GM12891 (cell line): ENCODE measurements at regions not wholly inside any gene's neighbourhood (a gene's known extent, or its start where the extent isn't known, plus 50 kb on each side); places are given as distances from the start of the nearest gene placed in this dataset.

Experiments used
- DNase-seq: peaks from one replicate; pipeline ENCODE4 v3.0.0; 2011; ENCODE audit warnings: low spot score; ENCODE audit not compliant: insufficient read length
- FAIRE-seq: peaks from 2 replicates; lab custom pipeline; 2011; peaks lifted over from hg19 to GRCh38; lab: Jason Lieb, UNC
- PAX5 ChIP-seq: IDR thresholded peaks from 2 replicates; pipeline ENCODE4 v1.6.1; 2011; ENCODE audit warnings: low read length, moderate library complexity, mild to moderate bottlenecking; ENCODE audit not compliant: insufficient read depth, severe bottlenecking
- POLR2A ChIP-seq: IDR thresholded peaks from 2 replicates; pipeline ENCODE4 v1.6.1; 2011; ENCODE audit warnings: low read depth, low read length, control low read depth
- POLR2AphosphoS5 ChIP-seq: IDR thresholded peaks from 2 replicates; pipeline ENCODE4 v1.6.1; 2011; ENCODE audit warnings: low read depth, low read length, control low read depth
- POU2F2 ChIP-seq: IDR thresholded peaks from 2 replicates; pipeline ENCODE4 v1.6.1; 2011; ENCODE audit warnings: low read depth, mild to moderate bottlenecking, control low read depth, low read length, moderate library complexity
- SPI1 ChIP-seq: IDR thresholded peaks from 2 replicates; pipeline ENCODE4 v1.6.1; 2011; ENCODE audit warnings: low read depth, low read length, control low read depth
- TAF1 ChIP-seq: IDR thresholded peaks from 2 replicates; pipeline ENCODE4 v1.6.1; 2011; ENCODE audit warnings: low read depth, low read length, control low read depth

DNA sequence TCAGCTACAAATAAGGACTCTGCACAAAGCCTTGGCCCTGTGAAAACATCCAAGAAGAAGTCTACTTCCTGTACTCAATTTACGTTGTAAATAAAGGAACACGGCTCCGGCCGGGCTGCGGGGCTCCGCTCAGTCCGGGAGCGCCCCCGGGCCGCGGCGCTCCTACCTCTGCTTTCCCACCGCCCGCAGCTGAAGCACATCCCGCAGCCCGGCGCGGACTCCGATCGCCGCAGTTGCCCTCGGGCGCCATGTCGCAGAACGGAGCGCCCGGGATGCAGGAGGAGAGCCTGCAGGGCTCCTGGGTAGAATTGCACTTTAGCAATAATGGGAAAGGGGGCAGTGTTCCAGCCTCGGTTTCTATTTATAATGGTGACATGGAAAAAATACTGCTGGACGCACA lies 502.3 kb upstream of the FOXG1 start:
- TF ChIP-seq POU2F2, result no peak
- DNase-seq (no peak), FAIRE-seq (no peak)

DNA sequence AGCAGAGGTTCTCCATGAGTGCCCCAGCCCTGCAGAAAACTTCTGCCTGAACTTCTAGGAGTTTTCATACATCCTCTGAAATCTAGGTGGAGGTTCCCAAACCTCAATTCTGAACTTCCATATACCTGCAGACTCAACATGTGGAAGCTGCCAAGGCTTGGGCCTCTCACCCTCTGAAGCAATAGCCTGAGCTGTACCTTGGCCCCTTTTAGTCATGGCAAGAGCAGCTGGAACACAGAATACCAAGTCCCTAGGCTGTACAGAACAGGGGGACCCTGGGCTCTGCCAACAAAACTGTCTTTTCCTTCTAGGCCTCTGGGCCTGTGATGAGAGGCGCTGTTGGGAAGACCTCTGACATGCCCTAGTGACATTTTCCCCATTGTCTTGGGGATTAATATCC lies 494.3 kb upstream of the FOXG1 start:
- FAIRE-seq (no peak), DNase-seq (no peak)

DNA sequence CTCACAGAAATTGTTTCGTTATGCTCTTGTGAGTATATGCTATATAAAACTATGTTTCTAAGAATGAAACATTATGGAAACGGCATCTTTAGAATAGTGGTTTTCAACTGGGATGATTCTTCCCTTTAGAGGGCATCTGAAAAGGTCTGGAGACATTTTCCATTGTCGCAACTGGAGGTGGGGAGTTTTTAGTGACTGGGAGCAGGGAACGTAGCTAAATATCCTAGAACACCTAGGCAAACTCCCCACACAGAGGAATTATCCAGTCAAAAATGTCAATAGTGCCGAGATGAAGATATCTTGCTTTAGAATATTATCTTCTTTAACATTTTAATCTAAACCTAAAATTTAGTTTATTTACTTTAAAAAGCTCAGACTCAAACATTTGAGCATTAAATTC lies 486.1 kb upstream of the FOXG1 start:
- no peak for FAIRE-seq

More for the DNA sequence above, 494.3 kb upstream of the FOXG1 start:
- TF ChIP-seq POLR2AphosphoS5, result no peak
- TF ChIP-seq POU2F2, result no peak
- TF ChIP-seq PAX5, result no peak

GRCh38 chr14:28280997-28281598 lies 485.5 kb upstream of the FOXG1 start:
- FAIRE-seq (no peak), DNase-seq (no peak)
- TF ChIP-seq POU2F2, result no peak
- TF ChIP-seq TAF1, result no peak
- no peak for TF ChIP-seq POLR2AphosphoS5
- TF ChIP-seq PAX5, result no peak
- no peak for TF ChIP-seq POLR2A
- no peak for TF ChIP-seq SPI1

More for the DNA sequence above, 486.1 kb upstream of the FOXG1 start:
- no peak for TF ChIP-seq SPI1
- TF ChIP-seq POLR2A, result no peak
- TF ChIP-seq POLR2AphosphoS5, result no peak
- TF ChIP-seq TAF1, result no peak
- no peak for TF ChIP-seq PAX5
- no peak for TF ChIP-seq POU2F2
- DNase-seq, result no peak

DNA sequence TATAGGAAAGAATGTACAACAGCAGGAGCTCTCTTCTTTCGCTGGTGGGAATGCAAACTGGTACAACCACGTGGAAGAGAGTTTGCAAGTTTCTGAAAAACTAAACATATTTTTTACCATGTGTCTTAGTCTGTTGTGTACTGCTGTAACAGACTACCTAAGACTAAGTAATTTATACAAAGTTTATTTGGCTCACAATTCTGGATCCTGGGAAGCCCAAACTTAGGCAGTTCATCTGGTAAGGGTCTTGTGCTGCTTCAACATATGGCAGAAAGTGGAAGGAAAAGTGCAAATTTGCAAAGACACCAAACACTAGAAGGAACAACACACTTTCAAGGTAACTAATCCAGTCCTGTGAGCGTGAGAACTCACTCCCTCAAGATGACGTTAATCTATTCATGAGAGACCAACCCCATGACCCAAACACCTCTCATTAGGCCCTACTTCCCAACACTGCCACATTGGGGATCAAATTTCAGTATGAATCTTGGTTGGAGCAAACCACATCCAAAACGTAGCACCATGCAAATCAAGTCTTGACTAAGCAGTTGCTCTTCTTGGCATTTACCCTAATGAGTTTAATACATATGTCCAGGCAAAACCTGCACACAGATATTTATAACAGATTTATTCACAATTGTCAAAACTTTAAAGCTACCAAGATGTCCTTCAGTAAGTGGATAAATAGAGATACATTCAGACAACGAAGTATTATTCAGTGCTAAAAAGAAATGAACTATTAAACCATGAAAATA lies 481.9 kb upstream of the FOXG1 start:
- no peak for TF ChIP-seq PAX5
- TF ChIP-seq POLR2AphosphoS5, result no peak
- TF ChIP-seq TAF1, result no peak
- TF ChIP-seq POLR2A, result no peak
- no peak for TF ChIP-seq POU2F2
- TF ChIP-seq SPI1, result no peak
- FAIRE-seq (no peak), DNase-seq (no peak)

GRCh38 chr14:28294834-28295440 lies 471.6 kb upstream of the FOXG1 start:
- peak; percentile 55 for FAIRE-seq
- DNase-seq, result no peak
- no peak for TF ChIP-seq TAF1
- TF ChIP-seq POLR2AphosphoS5, result no peak
- TF ChIP-seq POLR2A, result no peak
- no peak for TF ChIP-seq POU2F2
- no peak for TF ChIP-seq SPI1
- no peak for TF ChIP-seq PAX5

GRCh38 chr14:28297559-28297958 lies 469.0 kb upstream of the FOXG1 start:
- FAIRE-seq, result no peak
- DNase-seq, result no peak
- TF ChIP-seq POU2F2 (no peak), SPI1 (no peak), TAF1 (no peak), PAX5 (no peak), POLR2A (no peak), POLR2AphosphoS5 (no peak)

GRCh38 chr14:28298156-28298555 lies 468.4 kb upstream of the FOXG1 start:
- no peak for DNase-seq
- TF ChIP-seq POLR2A, result no peak
- no peak for TF ChIP-seq POU2F2
- no peak for TF ChIP-seq SPI1
- TF ChIP-seq TAF1, result no peak
- no peak for TF ChIP-seq PAX5
- no peak for TF ChIP-seq POLR2AphosphoS5
- FAIRE-seq, result no peak

DNA sequence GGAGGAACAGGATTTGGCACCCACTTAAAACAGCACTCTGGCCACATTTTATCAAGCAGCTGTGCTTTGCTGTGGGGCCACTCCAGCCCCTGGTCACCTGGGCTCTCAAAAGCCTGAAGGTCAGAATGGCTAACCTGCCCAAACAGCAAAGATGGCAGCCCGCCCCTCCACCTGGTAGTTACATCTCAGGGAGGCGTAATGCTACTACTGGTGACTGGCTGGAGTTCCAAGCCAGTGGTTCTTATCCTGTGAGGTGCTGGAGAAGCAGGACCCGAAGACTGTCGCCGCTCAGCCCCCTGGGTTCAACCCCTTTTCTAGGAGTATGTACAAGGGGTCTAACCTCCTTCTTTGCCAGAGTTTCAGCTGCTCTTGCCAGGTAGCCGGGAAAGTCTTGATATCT lies 467.4 kb upstream of the FOXG1 start:
- no peak for TF ChIP-seq PAX5
- TF ChIP-seq SPI1, result no peak
- no peak for TF ChIP-seq POLR2AphosphoS5
- TF ChIP-seq POU2F2, result no peak
- no peak for TF ChIP-seq POLR2A
- no peak for TF ChIP-seq TAF1
- FAIRE-seq (no peak), DNase-seq (no peak)

DNA sequence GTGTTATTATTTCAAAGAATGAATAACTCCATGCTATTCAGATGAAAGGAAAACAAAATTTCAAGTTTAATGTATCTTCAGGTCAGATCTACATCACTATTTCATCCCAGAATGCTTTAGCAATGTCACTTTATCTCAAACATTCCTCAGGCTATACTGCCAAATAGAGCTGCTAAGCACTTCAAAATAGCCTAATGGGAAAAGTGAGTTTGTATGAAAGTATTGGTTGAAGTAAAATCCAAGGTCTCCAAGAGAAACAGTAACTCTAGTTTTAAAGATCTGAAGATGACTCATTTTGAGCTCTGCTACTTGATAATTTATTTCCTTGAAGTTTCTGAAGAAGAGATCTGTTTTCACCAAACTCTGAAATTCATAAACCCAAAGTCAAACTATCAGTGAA lies 466.2 kb upstream of the FOXG1 start:
- TF ChIP-seq POLR2A (no peak), PAX5 (no peak), SPI1 (no peak), POU2F2 (no peak), POLR2AphosphoS5 (no peak), TAF1 (no peak)
- DNase-seq, result no peak
- FAIRE-seq, result no peak
